ENCODE measurements at regions not wholly inside any gene's neighbourhood (a gene's known extent, or its start where the extent isn't known, plus 50 kb on each side); places are given as distances from the start of the nearest gene placed in this dataset.

GRCh38 chr2:126264625-126265024 is 391.3 kb upstream of the GYPC start:
- TF ChIP-seq POLR2A (IDR thresholded peaks at IDR 0.05; ENCODE audit: low read depth, low read length) (no peak), TAF1 (IDR thresholded peaks at IDR 0.05; ENCODE audit: low read depth, low read length) (no peak), PAX5 (IDR thresholded peaks at IDR 0.05; ENCODE audit: insufficient read depth, low read length, severe bottlenecking) (no peak), POLR2AphosphoS5 (IDR thresholded peaks at IDR 0.05; ENCODE audit: low read depth, low read length) (no peak), SPI1 (IDR thresholded peaks at IDR 0.05; ENCODE audit: low read depth, low read length) (no peak), POU2F2 (IDR thresholded peaks at IDR 0.05; ENCODE audit: low read depth, low read length) (no peak)
